ENCODE measurements at regions not wholly inside any gene's neighbourhood (a gene's known extent, or its start where the extent isn't known, plus 50 kb on each side); places are given as distances from the start of the nearest gene placed in this dataset.

DNA sequence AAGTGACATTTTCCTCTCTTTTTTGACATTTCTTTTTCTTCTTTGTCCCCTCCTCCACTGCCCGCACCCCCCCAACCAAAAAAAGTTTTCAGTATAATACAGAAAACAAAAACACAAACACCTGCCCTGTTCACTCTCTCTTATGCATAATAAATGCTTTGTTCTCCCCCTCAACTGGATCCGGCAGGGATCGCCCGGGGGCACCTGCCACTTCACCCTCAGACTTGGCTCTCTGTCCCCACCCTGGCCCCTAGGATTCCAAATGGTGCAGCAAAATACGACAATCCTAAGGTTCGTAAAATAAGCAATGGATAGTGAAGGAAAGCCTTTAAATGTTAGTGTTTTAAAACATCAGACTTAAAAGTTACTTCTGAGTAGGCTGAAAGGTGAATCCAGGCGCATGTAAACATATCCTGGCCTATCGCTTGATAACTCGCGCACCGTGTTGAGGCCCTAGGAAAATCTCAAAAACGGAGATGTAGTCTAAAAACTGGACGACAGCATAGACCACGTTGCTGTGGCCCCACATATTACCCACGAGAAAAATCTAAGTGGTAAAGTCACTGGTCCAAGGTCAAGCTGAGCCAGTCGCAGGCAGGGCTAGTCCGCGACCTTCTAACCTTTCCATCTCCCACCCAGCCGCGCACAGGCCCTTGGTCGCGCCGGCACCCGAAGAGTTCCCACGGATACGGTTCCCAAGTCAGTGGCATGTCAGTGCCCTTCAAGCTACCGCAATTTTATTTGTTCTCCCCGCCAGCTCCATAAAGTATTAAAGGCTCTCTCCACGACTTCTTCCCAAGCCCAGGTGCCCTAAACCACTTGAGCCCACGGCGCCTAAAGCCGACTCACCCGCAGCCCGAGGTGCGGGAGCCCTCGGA is 130.8 kb downstream of the OGFRL1 start:
- TF ChIP-seq ZFP3 (CRISPR knock-in tag; IDR thresholded peaks at IDR 0.05) (no peak), ZNF8 (CRISPR knock-in tag; IDR thresholded peaks at IDR 0.05) (no peak), CSRNP3 (CRISPR knock-in tag; IDR thresholded peaks at IDR 0.05) (no peak), ZFP30 (CRISPR knock-in tag; IDR thresholded peaks at IDR 0.05) (no peak), TSHZ2 (CRISPR knock-in tag; IDR thresholded peaks at IDR 0.05) (no peak), ZNF70 (CRISPR knock-in tag; IDR thresholded peaks at IDR 0.05) (no peak), ISL1 (CRISPR knock-in tag; IDR thresholded peaks at IDR 0.05) (no peak), OSR1 (CRISPR knock-in tag; IDR thresholded peaks at IDR 0.05) (no peak), RARB (CRISPR knock-in tag; IDR thresholded peaks at IDR 0.05) (no peak), POU6F1 (CRISPR knock-in tag; IDR thresholded peaks at IDR 0.05; ENCODE audit: borderline replicate concordance, low read depth) (no peak), ZC3H10 (CRISPR knock-in tag; IDR thresholded peaks at IDR 0.05) (no peak), TCF4 (CRISPR knock-in tag; IDR thresholded peaks at IDR 0.05; ENCODE audit: borderline replicate concordance) (no peak)
- TF ChIP-seq, protein P1, sequence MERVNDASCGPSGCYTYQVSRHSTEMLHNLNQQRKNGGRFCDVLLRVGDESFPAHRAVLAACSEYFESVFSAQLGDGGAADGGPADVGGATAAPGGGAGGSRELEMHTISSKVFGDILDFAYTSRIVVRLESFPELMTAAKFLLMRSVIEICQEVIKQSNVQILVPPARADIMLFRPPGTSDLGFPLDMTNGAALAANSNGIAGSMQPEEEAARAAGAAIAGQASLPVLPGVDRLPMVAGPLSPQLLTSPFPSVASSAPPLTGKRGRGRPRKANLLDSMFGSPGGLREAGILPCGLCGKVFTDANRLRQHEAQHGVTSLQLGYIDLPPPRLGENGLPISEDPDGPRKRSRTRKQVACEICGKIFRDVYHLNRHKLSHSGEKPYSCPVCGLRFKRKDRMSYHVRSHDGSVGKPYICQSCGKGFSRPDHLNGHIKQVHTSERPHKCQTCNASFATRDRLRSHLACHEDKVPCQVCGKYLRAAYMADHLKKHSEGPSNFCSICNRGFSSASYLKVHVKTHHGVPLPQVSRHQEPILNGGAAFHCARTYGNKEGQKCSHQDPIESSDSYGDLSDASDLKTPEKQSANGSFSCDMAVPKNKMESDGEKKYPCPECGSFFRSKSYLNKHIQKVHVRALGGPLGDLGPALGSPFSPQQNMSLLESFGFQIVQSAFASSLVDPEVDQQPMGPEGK (CRISPR knock-in tag; IDR thresholded peaks at IDR 0.05; ENCODE audit: borderline replicate concordance) = no peak

Measured in SK-N-SH treated with all-trans-retinoic acid at 6 μM for 48 hours (cell line).